Liver (tissue), 8 donors: ENCODE measurements at regions not wholly inside any gene's neighbourhood (a gene's known extent, or its start where the extent isn't known, plus 50 kb on each side); places are given as distances from the start of the nearest gene placed in this dataset.

Experiments
- DNase-seq: peaks from one replicate; pipeline ENCODE4 v3.0.0-alpha.2; 2017; ENCODE audit warnings: low spot score
- H3K27ac ChIP-seq, 2 donors: one replicate each; pipeline ENCODE4 v1.7.0; 2013; ENCODE audit warnings: inconsistent platforms in 2 of 2, low read length in 2 of 2, control low read depth in 1 of 2, low read depth in 1 of 2, mild to moderate bottlenecking in 1 of 2
- H3K27me3 ChIP-seq, 4 donors: one replicate each; pipeline versions ENCODE4 v1.6.1 to v1.7.0; 2013; ENCODE audit warnings: low read length in 3 of 4, inconsistent platforms in 1 of 4, mild to moderate bottlenecking in 1 of 4, moderate library complexity in 1 of 4; ENCODE audit not compliant: control insufficient read depth in 4 of 4, insufficient read depth in 4 of 4
- H3K36me3 ChIP-seq, 4 donors: one replicate each; pipeline versions ENCODE4 v1.6.1 to v1.7.0; 2013; ENCODE audit warnings: low read length in 3 of 4, mild to moderate bottlenecking in 3 of 4, low read depth in 1 of 4, moderate library complexity in 1 of 4; ENCODE audit not compliant: control insufficient read depth in 4 of 4, insufficient read depth in 3 of 4
- H3K4me1 ChIP-seq, 4 donors: one replicate each; pipeline versions ENCODE4 v1.6.1 to v1.7.0; 2013; ENCODE audit warnings: low read length in 3 of 4, mild to moderate bottlenecking in 3 of 4, moderate library complexity in 1 of 4; ENCODE audit not compliant: control insufficient read depth in 4 of 4, insufficient read depth in 4 of 4
- H3K4me3 ChIP-seq, 3 donors: one replicate each; pipeline versions ENCODE4 v1.6.1 to v1.7.0; 2013; ENCODE audit warnings: low read length in 3 of 3, control low read depth in 1 of 3, low read depth in 1 of 3, mild to moderate bottlenecking in 1 of 3
- H3K9ac ChIP-seq, 2 donors: one replicate each; pipeline ENCODE4 v1.7.0; 2013; ENCODE audit warnings: low read length in 2 of 2, mild to moderate bottlenecking in 2 of 2, moderate library complexity in 2 of 2, control low read depth in 1 of 2, low read depth in 1 of 2
- H3K9me3 ChIP-seq, 4 donors: one replicate each; pipeline versions ENCODE4 v1.6.1 to v1.7.0; 2013; ENCODE audit warnings: low read length in 3 of 4; ENCODE audit not compliant: control insufficient read depth in 4 of 4
- CTCF ChIP-seq: fragments of 150-350 bp; IDR thresholded peaks from 2 replicates; pipeline ENCODE4 v1.5.1; 2017; ENCODE audit warnings: improper control_type of control experiment, low read depth, low read length; ENCODE audit not compliant: missing input control
- EGR1 ChIP-seq, 2 donors: IDR thresholded peaks; 2 replicates each; pipeline ENCODE4 v1.6.1; 2016 to 2018; ENCODE audit warnings: antibody characterized with exemption in 2 of 2, low read depth in 2 of 2
- GABPA ChIP-seq, 2 donors: IDR thresholded peaks in 1 of 2; conservative IDR thresholded peaks in 1 of 2; 2 replicates each; pipeline ENCODE4 v1.6.1; 2016; ENCODE audit warnings: antibody characterized with exemption in 2 of 2, mild to moderate bottlenecking in 1 of 2, moderate library complexity in 1 of 2
- MAX ChIP-seq: IDR thresholded peaks from 2 replicates; pipeline ENCODE4 v1.6.1; 2016; ENCODE audit warnings: antibody characterized with exemption
- RAD21 ChIP-seq, 2 donors: IDR thresholded peaks; 2 replicates each; pipeline ENCODE4 v1.6.1; 2016; ENCODE audit warnings: antibody characterized with exemption in 2 of 2, mild to moderate bottlenecking in 2 of 2
- RXRA ChIP-seq, 2 donors: IDR thresholded peaks; 2 replicates each; pipeline ENCODE4 v1.6.1; 2017 to 2018; ENCODE audit warnings: antibody characterized with exemption in 2 of 2, mild to moderate bottlenecking in 1 of 2
- TAF1 ChIP-seq: conservative IDR thresholded peaks from 2 replicates; pipeline ENCODE4 v1.6.1; 2016; ENCODE audit warnings: antibody characterized with exemption, mild to moderate bottlenecking
- YY1 ChIP-seq: IDR thresholded peaks from 2 replicates; pipeline ENCODE4 v1.6.1; 2016; ENCODE audit warnings: antibody characterized with exemption, mild to moderate bottlenecking
- WGBS: extraction: QIAGEN DNeasy Blood & Tissue Kit; methylation state at CpG from one replicate; pipeline ENCODE4 v1.1.7; 2013; 5-methylcytosine and 5-hydroxymethylcytosine counted together
- TF ChIP-seq, protein P1 (sequence below): IDR thresholded peaks from 2 replicates; pipeline ENCODE4 v1.6.1; 2016; ENCODE audit warnings: antibody characterized with exemption, mild to moderate bottlenecking
- donor health status: healthy.
- donor health status: healthy.
- donor health status: healthy.
- donor health status: healthy.
- donor health status: healthy.

GRCh38 chr18:78073275-78073674, 823.6 kb downstream of the GALR1 start:
- no peak overlapping the region for H3K9ac ChIP-seq
- H3K36me3 ChIP-seq: no peaks in the 10 kb centered on the region
- TF ChIP-seq, protein P1, sequence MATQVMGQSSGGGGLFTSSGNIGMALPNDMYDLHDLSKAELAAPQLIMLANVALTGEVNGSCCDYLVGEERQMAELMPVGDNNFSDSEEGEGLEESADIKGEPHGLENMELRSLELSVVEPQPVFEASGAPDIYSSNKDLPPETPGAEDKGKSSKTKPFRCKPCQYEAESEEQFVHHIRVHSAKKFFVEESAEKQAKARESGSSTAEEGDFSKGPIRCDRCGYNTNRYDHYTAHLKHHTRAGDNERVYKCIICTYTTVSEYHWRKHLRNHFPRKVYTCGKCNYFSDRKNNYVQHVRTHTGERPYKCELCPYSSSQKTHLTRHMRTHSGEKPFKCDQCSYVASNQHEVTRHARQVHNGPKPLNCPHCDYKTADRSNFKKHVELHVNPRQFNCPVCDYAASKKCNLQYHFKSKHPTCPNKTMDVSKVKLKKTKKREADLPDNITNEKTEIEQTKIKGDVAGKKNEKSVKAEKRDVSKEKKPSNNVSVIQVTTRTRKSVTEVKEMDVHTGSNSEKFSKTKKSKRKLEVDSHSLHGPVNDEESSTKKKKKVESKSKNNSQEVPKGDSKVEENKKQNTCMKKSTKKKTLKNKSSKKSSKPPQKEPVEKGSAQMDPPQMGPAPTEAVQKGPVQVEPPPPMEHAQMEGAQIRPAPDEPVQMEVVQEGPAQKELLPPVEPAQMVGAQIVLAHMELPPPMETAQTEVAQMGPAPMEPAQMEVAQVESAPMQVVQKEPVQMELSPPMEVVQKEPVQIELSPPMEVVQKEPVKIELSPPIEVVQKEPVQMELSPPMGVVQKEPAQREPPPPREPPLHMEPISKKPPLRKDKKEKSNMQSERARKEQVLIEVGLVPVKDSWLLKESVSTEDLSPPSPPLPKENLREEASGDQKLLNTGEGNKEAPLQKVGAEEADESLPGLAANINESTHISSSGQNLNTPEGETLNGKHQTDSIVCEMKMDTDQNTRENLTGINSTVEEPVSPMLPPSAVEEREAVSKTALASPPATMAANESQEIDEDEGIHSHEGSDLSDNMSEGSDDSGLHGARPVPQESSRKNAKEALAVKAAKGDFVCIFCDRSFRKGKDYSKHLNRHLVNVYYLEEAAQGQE: no peak
- no peak for TF ChIP-seq GABPA (IDR thresholded peaks at IDR 0.05 in 1 of 2, conservative IDR thresholded peaks at IDR 0.05 in 1 of 2)
- peak; percentile 60 to 84 for TF ChIP-seq RAD21 (IDR thresholded peaks at IDR 0.05)
- peak; percentile 31 for TF ChIP-seq CTCF
- no peak for TF ChIP-seq YY1
- no peak for TF ChIP-seq RXRA (IDR thresholded peaks at IDR 0.05)
- no peak for TF ChIP-seq MAX
- no peak for TF ChIP-seq EGR1 (IDR thresholded peaks at IDR 0.05; ENCODE audit: low read depth in 2 of 2)
- TF ChIP-seq TAF1: no peak
- no peaks in the 10 kb centered on the region for H3K9me3 ChIP-seq
- peaks cover 0 to 2% (median 0%) of the 10 kb centered on the region in 4 donors for H3K27me3 ChIP-seq
- DNase-seq: no peak
- 58% methylated on average over 5 of the region's 5 CpGs for WGBS
- H3K4me3 ChIP-seq: no peak overlapping the region
- H3K27ac ChIP-seq: no peak overlapping the region
- no peaks in the 10 kb centered on the region for H3K4me1 ChIP-seq

DNA sequence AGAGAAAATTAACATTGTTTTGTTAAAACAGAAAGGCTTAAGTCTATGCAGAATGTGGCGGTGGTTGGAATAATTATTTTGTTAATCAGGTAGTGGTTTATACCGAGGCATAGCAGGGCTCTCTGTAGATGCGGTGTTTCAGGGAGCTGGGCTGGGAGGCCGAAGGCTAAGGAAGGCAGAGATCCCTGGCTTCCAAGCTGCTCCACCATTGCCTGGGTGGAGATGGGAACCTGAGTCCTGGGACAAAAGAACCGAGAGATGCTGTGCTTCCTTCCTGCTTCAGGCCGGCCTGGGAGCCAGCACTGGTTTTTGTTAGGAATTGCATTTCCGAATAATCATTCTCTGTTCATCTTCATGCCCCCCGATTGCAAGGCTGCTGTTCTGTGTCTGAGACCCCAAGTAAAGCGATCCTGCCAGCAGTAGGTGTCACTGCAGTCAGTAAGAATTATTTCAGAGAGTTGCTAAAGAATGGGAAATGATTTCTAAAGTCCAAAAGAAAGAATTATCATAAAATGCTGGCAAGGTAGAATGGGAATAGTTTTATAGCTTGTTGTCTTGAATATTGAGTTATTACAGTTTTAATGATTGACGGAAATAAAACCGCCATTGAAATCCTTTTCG, 824.9 kb downstream of the GALR1 start:
- H3K27me3 ChIP-seq: no peaks in the 10 kb centered on the region
- H3K36me3 ChIP-seq: no peaks in the 10 kb centered on the region
- H3K9me3 ChIP-seq: no peaks in the 10 kb centered on the region
- no peaks in the 10 kb centered on the region for H3K4me1 ChIP-seq
- H3K9ac ChIP-seq: no peak overlapping the region
- TF ChIP-seq RAD21 (IDR thresholded peaks at IDR 0.05): peak; percentile 25 to 62
- no peak for TF ChIP-seq EGR1 (IDR thresholded peaks at IDR 0.05; ENCODE audit: low read depth in 2 of 2)
- peak; percentile 12 for TF ChIP-seq CTCF
- DNase-seq: no peak
- no peak overlapping the region for H3K27ac ChIP-seq
- H3K4me3 ChIP-seq: no peak overlapping the region
- WGBS: 49% methylated on average over 12 of the region's 12 CpGs
